ENCODE measurements at regions not wholly inside any gene's neighbourhood (a gene's known extent, or its start where the extent isn't known, plus 50 kb on each side); places are given as distances from the start of the nearest gene placed in this dataset.
"Not testable (repeated sequence)": the region's sequence is repeated elsewhere in the genome, so short reads cannot be mapped to it uniquely, and the experiment has no call there.

DNA sequence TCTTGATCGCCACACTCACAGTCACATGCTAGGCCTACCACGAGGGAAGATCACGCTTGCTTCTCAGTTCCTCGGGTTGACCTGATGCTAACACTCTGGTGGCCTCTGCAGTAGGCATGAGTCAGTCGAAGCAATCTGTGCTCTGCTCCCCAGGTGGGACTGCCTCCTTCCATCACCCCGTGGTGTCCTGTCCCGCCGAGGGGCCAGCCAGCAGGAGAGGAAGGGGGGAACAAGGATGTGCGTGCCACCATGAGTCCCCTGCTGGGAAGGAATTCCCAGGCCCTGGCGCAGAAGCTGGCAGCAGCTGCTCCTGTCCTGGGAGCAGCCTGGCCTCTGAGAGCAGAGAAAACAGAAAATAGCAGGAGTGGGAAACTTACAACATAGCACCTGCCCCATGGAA is 695.0 kb upstream of the NRP1 start:
- no peak overlapping the region for H3K27ac Mint-ChIP-seq
- no peaks in the 10 kb centered on the region for H3K9me3 Mint-ChIP-seq
- H3K4me3 Mint-ChIP-seq: no peak overlapping the region
- H3K27me3 Mint-ChIP-seq: no peaks in the 10 kb centered on the region
- H3K36me3 Mint-ChIP-seq (ENCODE audit: insufficient read depth): no peaks in the 10 kb centered on the region
- DNase-seq (no peak), ATAC-seq (replicated peaks) (no peak)
- H3K4me1 Mint-ChIP-seq (ENCODE audit: low read depth in 2 of 2): no peaks in the 10 kb centered on the region

DNA sequence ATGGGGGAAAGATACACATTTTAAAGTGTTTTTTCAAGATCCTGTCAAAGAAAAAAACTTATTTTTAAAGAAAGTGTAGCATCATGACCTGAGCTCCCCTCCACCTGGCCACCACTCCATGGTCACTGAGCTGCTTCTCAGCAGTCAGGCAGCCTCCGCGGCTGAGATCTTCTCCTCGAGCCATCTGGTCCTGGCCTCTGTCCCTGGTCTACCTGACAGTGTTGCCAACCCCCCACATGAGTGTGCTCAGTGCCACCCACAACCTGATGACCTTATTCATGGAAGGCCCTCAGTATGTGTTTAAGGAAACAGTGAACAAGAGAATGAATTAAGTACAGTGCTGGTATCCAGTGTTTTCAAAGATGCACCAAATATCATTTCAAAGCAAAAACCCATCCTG is 694.5 kb upstream of the NRP1 start:
- H3K27me3 Mint-ChIP-seq: no peaks in the 10 kb centered on the region
- no peak overlapping the region for H3K27ac Mint-ChIP-seq
- H3K36me3 Mint-ChIP-seq (ENCODE audit: insufficient read depth): no peaks in the 10 kb centered on the region
- ATAC-seq (replicated peaks) (no peak), DNase-seq (no peak)
- no peaks in the 10 kb centered on the region for H3K4me1 Mint-ChIP-seq (ENCODE audit: low read depth in 2 of 2)
- H3K9me3 Mint-ChIP-seq: no peaks in the 10 kb centered on the region
- H3K4me3 Mint-ChIP-seq: no peak overlapping the region

DNA sequence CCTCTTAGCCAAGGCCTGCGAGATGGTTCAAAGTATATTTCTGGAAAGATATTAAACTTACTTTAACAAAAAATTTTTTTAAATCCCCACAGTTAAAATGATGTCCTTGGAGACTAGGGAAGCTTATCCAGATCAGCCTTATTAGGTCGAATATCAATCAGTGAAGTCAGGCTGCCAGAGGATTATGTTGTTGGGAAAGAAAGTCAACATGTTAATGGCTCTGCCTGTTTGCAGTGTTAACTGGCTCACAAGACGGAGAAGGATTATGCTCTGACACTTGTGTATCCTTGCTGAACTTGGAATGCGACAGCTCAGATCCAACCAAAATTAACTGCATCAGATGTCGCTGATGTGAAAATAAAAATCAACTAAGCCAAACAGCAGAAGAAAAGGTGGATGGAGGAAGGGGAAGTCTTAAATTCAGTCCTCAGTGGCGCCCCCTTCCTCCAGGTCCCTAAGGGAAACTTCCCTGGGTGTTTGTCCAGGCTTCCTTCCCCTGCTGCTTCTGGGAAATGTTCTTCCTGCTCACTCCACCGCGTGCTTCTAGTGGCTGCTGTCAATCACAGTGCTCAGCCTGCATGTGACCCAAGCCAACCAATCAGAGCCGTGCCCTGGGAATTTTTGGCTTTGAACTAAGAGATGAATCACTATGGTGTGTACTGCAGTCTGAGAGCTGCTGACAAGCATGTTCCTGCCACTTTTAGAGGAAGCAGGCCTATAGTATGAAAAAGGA is 690.4 kb upstream of the NRP1 start:
- Mint-ChIP-seq H3K4me1 (ENCODE audit: low read depth in 2 of 2) (no peaks in the 10 kb centered on the region), H3K27me3 (peaks cover 0 to 6% of the 10 kb centered on the region in 2 donors), H3K9me3 (peaks cover 0 to 7% of the 10 kb centered on the region in 2 donors), H3K27ac (no peak overlapping the region), H3K4me3 (no peak overlapping the region), H3K36me3 (ENCODE audit: insufficient read depth) (no peaks in the 10 kb centered on the region)
- DNase-seq: no peak
- ATAC-seq (replicated peaks): no peak

DNA sequence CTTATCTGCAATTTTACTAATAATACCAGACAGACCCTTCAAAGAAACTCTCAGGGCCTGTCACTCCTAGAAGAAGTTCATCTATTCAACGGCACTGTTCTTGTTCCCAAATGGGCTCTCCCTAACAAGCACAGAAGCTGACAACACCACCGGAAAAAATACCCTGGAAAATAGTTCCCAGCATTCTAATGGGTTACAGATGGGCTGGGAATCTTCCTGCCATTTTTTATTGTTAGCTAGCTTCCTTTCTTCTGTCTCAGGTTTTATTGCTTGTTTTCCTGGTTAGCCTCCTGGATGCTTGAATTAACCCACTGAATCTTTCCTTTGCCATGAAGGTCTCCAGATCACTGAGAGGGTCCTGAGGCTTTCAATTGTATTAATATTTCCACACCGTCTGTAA is 689.8 kb upstream of the NRP1 start:
- Mint-ChIP-seq H3K4me1 (ENCODE audit: low read depth in 2 of 2) (no peaks in the 10 kb centered on the region), H3K9me3 (peaks cover 0 to 7% of the 10 kb centered on the region in 2 donors), H3K27me3 (peaks cover 0 to 6% of the 10 kb centered on the region in 2 donors), H3K4me3 (no peak overlapping the region), H3K36me3 (ENCODE audit: insufficient read depth) (no peaks in the 10 kb centered on the region), H3K27ac (no peak overlapping the region)
- DNase-seq: no peak
- no peak for ATAC-seq (replicated peaks)

DNA sequence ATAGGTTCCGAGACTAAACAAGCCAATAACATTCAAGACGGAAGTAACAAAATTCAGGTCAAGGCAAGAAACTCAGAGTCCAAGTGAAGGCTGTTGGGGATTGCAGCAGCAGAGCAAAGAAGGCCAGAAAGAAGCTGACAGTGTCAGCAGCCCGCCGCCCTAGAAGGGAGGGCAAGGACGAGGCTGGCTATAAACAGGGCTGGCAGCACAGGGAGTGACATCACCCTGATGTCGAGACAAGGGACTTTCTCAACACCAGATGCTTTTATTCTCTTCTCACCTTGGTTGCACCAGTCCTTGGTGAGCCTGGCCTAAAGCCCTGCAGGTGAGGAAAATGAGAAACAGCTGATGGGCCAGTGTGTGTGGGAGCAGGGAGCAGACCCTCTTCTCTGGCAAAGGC is 687.7 kb upstream of the NRP1 start:
- peaks cover 0 to 7% of the 10 kb centered on the region in 2 donors for H3K9me3 Mint-ChIP-seq
- no peak overlapping the region for H3K27ac Mint-ChIP-seq
- no peak for ATAC-seq (replicated peaks)
- no peaks in the 10 kb centered on the region for H3K4me1 Mint-ChIP-seq (ENCODE audit: low read depth in 2 of 2)
- no peaks in the 10 kb centered on the region for H3K36me3 Mint-ChIP-seq (ENCODE audit: insufficient read depth)
- no peak for DNase-seq
- peaks cover 0 to 6% of the 10 kb centered on the region in 2 donors for H3K27me3 Mint-ChIP-seq
- H3K4me3 Mint-ChIP-seq: no peak overlapping the region

DNA sequence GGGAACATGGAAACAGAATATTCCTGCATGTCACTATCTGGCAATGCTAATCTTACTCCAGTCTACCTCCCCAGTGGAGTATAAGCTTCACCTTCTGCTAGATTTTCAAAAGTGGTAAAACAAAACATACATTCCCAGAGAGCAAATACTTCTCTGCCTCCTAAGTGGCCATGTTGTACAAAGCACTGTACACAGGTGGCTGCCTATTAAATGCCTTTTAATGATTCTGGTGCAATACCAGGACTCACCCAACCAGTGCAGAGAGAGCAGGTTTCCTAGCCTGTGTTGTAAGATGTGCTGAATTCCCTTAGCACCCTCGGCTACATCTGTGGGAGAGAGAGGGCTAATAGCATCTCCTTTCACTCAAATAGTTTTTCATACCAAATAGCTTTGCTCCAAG is 684.3 kb upstream of the NRP1 start:
- H3K4me3 Mint-ChIP-seq: no peak overlapping the region
- H3K27ac Mint-ChIP-seq: no peak overlapping the region
- H3K27me3 Mint-ChIP-seq: peaks cover 6 to 7% of the 10 kb centered on the region in 2 donors
- H3K9me3 Mint-ChIP-seq: peaks cover 2 to 7% of the 10 kb centered on the region in 2 donors
- no peak for ATAC-seq (replicated peaks)
- DNase-seq: no peak
- H3K36me3 Mint-ChIP-seq (ENCODE audit: insufficient read depth): no peaks in the 10 kb centered on the region
- no peaks in the 10 kb centered on the region for H3K4me1 Mint-ChIP-seq (ENCODE audit: low read depth in 2 of 2)

DNA sequence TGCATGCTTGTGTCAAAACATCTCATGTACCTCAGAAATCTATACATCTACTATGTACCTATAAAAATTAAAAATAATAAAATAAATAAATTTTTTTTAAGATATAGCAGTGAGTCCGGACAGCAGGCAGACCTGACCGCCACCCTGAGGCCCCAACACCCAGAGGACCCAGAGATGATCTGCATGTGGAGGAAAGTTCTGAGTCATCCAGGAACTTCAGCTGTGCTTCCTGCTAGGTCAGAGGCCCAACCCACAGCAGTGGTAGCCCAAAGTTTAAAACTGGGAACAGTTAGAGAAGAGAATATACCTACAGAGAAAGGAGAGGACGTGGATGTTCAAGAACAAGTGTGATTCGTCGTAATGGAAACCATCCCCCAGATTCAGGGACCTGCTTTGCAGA is 683.7 kb upstream of the NRP1 start:
- no peak overlapping the region for H3K4me3 Mint-ChIP-seq

DNA sequence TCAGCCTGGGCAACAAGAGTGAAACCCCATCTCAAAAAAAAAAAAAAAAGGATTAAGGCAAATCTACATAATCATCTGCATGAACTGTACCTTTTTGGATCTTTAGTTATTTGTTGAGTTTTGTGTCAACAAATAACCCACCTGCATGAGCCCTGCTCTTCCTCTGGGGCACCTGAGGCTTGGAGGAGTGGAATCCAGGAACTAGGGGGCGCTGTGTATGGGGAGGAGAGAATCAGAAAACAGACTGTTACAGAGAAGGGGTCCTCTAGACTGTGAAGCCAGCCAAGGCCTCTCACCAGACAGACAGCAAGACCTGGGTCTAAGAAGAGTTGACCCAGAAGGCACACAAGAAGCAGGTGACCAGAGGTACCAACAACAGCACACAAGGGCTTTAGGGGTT is 682.8 kb upstream of the NRP1 start:
- no peaks in the 10 kb centered on the region for H3K4me1 Mint-ChIP-seq (ENCODE audit: low read depth in 2 of 2)
- peaks cover 6 to 7% of the 10 kb centered on the region in 2 donors for H3K27me3 Mint-ChIP-seq
- H3K4me3 Mint-ChIP-seq: no peak overlapping the region
- DNase-seq: no peak
- no peak overlapping the region for H3K27ac Mint-ChIP-seq
- H3K36me3 Mint-ChIP-seq (ENCODE audit: insufficient read depth): no peaks in the 10 kb centered on the region
- H3K9me3 Mint-ChIP-seq: peaks cover 2 to 7% of the 10 kb centered on the region in 2 donors
- ATAC-seq (replicated peaks): no peak

More for the DNA sequence above, 683.7 kb upstream of the NRP1 start:
- ATAC-seq (replicated peaks) (no peak), DNase-seq (no peak)
- no peaks in the 10 kb centered on the region for H3K4me1 Mint-ChIP-seq (ENCODE audit: low read depth in 2 of 2)
- H3K36me3 Mint-ChIP-seq (ENCODE audit: insufficient read depth): no peaks in the 10 kb centered on the region
- H3K27ac Mint-ChIP-seq: no peak overlapping the region
- H3K9me3 Mint-ChIP-seq: peaks cover 2 to 7% of the 10 kb centered on the region in 2 donors
- peaks cover 6 to 7% of the 10 kb centered on the region in 2 donors for H3K27me3 Mint-ChIP-seq

DNA sequence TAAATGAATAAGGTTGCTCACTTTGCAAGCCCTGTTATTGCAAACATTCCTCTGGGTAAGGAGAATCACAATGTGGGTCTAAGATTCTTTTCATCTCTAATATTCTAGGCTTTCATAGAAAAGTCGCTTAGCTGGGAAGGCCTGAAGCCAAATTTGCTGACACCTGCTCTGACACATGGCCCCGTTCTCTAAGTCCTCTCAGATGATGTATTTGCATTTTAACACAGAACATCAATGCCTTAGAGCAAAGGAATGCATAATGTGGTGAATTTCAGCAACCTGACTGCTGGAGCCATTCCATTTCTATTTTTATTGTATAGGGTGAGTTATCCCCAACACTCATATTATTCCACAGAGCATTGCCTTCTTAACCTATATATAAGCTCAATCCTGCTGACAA is 682.1 kb upstream of the NRP1 start:
- DNase-seq (no peak), ATAC-seq (replicated peaks) (no peak)
- peaks cover 0 to 3% of the 10 kb centered on the region in 2 donors for H3K9me3 Mint-ChIP-seq
- H3K4me3 Mint-ChIP-seq: no peak overlapping the region
- H3K36me3 Mint-ChIP-seq (ENCODE audit: insufficient read depth): no peaks in the 10 kb centered on the region
- H3K27me3 Mint-ChIP-seq: peaks cover under 1 to 7% of the 10 kb centered on the region in 2 donors
- no peaks in the 10 kb centered on the region for H3K4me1 Mint-ChIP-seq (ENCODE audit: low read depth in 2 of 2)
- H3K27ac Mint-ChIP-seq: no peak overlapping the region

DNA sequence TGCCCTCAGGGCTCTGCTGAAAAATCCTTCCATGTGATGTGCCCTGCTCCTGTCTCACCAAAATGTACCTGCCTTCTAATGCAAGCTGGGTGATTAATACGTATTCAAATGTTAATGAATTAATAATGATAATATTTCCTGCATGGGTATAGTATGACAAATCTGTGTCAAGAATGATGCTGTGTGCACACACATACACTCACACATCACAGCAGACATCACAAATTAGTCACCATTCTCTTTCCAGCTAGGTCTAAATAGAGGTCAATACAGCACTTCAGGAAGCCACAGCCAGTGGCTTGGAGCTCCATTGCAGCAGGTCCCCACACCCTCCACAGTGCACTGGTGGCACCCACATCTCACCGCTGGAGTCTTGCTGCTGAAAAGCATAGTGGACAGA is 681.2 kb upstream of the NRP1 start:
- H3K36me3 Mint-ChIP-seq (ENCODE audit: insufficient read depth): no peaks in the 10 kb centered on the region
- DNase-seq: no peak
- no peak for ATAC-seq (replicated peaks)
- peaks cover 0 to 7% of the 10 kb centered on the region in 2 donors for H3K27me3 Mint-ChIP-seq
- H3K9me3 Mint-ChIP-seq: peaks cover 0 to 3% of the 10 kb centered on the region in 2 donors
- no peaks in the 10 kb centered on the region for H3K4me1 Mint-ChIP-seq (ENCODE audit: low read depth in 2 of 2)
- H3K27ac Mint-ChIP-seq: no peak overlapping the region
- H3K4me3 Mint-ChIP-seq: no peak overlapping the region

DNA sequence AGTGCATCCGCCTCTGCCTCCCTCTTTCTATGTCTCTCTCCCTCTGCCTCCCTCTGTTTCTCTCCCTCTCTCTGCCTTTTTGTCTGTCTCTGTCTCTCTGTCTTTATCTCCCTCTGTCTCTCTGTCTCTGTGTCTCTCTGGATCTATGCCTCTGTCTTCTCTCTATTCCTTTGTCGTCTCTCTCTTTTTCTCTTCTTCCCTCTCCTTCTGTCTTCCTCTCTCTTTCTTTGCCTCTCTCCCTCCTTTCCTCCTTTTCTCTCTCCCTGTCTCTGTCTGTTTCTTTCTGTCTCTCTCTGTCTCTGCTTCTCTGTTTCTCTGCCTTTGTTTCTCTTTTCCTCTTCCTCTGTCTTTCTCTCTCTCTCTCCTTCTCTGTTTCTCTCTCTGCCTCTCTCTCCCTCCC is 678.8 kb upstream of the NRP1 start:
- Mint-ChIP-seq H3K27me3 (peaks cover 0 to 7% of the 10 kb centered on the region in 2 donors), H3K4me3 (no peak overlapping the region), H3K36me3 (ENCODE audit: insufficient read depth) (no peaks in the 10 kb centered on the region), H3K27ac (no peak overlapping the region), H3K9me3 (peaks cover 0 to 3% of the 10 kb centered on the region in 2 donors), H3K4me1 (ENCODE audit: low read depth in 2 of 2) (no peaks in the 10 kb centered on the region)
- DNase-seq: no peak
- ATAC-seq (replicated peaks): no peak

DNA sequence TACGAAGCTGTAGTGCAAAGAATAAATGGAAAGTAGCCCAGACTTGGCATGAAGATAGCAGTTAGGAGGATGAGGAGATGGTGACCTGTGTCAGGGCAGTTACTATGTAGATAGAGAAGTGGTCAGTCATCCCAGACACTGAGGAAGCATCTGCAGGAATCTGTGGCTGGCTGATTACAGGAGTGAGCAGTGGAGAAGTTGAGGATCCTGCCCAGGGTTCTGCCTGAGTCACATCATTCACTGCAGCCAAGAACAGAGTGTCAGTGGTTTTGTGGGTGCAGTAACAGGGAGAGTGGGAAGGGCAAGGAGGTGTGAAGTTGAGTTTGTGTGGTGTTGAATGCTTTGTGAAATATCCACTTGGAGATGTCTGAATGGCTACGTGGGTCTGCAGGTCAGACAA is 676.4 kb upstream of the NRP1 start:
- H3K27ac Mint-ChIP-seq: no peak overlapping the region

DNA sequence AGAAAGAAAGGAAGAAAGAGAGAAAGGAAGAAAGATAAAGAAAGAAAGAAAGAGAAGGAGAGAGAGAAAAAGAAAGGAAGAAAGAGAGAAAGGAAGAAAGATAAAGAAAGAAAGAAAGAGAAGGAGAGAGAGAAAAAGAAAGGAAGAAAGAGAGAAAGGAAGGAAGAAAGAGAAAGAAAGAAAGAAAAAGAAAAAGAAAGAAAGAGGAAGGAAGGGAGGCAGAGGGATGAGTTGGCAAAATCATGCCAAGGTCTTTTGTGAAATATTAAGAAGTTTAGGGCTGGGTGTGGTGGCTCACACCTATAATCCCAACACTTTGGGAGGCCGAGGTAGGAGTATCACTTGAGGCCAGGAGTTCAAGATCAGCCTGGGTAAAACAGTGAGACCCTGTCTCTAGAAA is 675.8 kb upstream of the NRP1 start:
- not testable (repeated sequence) for H3K4me3 Mint-ChIP-seq; H3K27me3 Mint-ChIP-seq; H3K4me1 Mint-ChIP-seq (ENCODE audit: low read depth in 2 of 2)

More for the DNA sequence above, 676.4 kb upstream of the NRP1 start:
- Mint-ChIP-seq H3K4me1 (ENCODE audit: low read depth in 2 of 2) (no peaks in the 10 kb centered on the region), H3K4me3 (no peak overlapping the region), H3K9me3 (peaks cover 0 to 3% of the 10 kb centered on the region in 2 donors), H3K36me3 (ENCODE audit: insufficient read depth) (no peaks in the 10 kb centered on the region), H3K27me3 (peaks cover 0 to 3% of the 10 kb centered on the region in 2 donors)
- ATAC-seq (replicated peaks) (no peak), DNase-seq (no peak)

DNA sequence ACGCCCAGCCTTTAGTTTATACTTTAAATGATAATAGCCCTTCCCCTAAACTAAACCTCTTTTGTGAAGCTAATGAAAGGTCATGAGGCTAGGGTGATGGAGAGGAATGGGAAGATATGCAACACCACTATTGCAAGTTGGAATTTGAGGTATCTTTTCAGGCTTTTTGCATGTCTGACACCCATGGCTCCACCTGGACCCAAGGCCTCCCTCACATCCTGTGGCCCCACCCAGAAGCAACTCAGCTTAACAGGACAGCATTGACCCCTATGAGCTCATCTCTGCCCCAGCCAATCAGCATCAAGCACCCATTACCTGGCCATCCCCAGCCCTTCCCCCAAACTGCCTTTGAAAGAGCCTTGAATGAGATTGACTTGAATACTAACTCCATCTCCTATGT is 674.2 kb upstream of the NRP1 start:
- peaks cover 0 to 1% of the 10 kb centered on the region in 2 donors for H3K9me3 Mint-ChIP-seq
- H3K4me1 Mint-ChIP-seq (ENCODE audit: low read depth in 2 of 2): no peaks in the 10 kb centered on the region
- ATAC-seq (replicated peaks) (no peak), DNase-seq (no peak)
- H3K27me3 Mint-ChIP-seq: no peaks in the 10 kb centered on the region
- no peak overlapping the region for H3K4me3 Mint-ChIP-seq
- no peak overlapping the region for H3K27ac Mint-ChIP-seq
- H3K36me3 Mint-ChIP-seq (ENCODE audit: insufficient read depth): no peaks in the 10 kb centered on the region

More for the DNA sequence above, 675.8 kb upstream of the NRP1 start:
- H3K9me3 Mint-ChIP-seq; DNase-seq; H3K36me3 Mint-ChIP-seq (ENCODE audit: insufficient read depth); ATAC-seq (replicated peaks); H3K27ac Mint-ChIP-seq: not testable (repeated sequence)

Measured in effector memory CD8-positive, alpha-beta T cell (primary cell).